ENCODE measurements at regions not wholly inside any gene's neighbourhood (a gene's known extent, or its start where the extent isn't known, plus 50 kb on each side); places are given as distances from the start of the nearest gene placed in this dataset.
A peak's percentile ranks its signal among the peaks of the same experiment; 100 is the strongest.
"Not testable (repeated sequence)": the region's sequence is repeated elsewhere in the genome, so short reads cannot be mapped to it uniquely, and the experiment has no call there.

GRCh38 chr1:29631836-29632805 lies 395.8 kb downstream of the PTPRU start:
- DNase-seq (ENCODE audit: low read depth) = no peak

DNA sequence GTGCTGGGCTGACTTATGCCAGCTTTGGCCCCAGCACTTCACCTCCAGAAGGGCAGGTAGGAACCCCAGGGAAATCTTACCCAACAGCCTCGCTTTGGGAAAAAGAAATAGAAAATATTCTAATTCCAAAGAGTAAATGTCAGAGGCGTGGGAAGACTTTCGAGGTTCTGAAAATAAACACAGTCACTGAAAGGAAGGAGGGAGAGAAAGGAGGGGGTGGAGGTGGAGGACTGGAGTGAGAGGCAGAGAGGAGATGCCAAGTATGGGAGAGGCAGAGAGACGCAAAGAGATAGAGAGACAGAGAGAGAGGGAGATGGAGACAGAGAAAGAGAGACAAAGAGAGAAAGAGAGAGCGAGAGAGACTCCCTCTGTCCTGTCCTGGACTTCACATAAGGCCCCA lies 395.0 kb downstream of the PTPRU start:
- DNase-seq (ENCODE audit: low read depth) = no peak

- DNase-seq (ENCODE audit: low read depth) = no peak
Observed at GRCh38 chr1:29630756-29631155, 394.4 kb downstream of the PTPRU start.

DNA sequence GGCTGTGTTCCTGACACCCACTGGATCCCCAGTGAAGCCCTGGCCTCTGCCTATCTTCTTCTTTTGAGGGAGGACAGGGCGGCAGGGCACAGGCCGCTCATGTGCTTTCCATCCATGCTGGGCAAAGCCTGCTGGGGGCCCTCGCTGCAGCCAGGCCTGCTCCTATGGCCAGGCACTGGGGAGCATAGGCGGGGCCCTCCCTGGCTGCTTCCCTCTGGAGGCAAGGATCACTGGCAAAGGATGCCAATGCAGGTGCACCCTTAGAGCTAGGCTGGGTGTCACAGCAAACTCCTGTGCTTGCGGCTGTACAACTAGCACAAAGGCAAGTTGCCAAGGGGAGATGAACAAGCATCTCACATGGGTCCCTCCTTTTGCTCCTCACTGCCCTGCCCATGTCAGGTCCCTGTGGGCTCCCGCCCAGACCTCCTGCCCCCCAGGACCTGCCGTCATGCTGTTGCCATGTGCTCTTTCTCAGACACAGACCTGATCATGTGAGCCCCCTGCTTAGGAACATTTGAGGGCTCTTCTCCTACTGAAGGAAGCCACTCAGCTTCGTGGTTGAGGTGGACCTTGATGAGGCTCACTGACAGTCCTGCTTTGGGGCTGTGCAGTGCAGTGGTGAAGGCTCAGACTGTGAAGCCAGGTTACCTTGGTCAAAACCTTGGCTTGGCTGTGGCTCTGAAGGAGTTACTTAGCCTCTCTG lies 393.6 kb downstream of the PTPRU start:
- DNase-seq (ENCODE audit: low read depth) = no peak

DNA sequence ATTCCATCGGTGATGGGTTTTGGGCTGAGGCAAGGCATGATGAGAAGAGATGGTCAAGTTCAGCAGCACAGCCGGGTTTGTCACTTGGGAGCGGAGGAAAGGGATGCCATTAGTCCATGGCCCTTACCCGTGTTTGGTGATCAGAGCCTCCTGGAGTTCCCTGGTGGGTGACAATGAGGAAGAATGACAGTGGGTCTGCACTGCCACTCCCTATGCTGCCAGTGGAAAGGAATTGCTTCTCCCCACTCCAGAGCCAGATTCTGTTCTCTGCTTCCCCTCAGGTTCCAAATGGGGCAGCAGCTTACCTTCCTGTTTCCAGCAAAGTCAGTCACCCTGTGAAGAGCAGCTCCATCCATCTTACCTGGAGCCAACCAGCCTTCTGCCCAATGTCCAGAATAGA lies 393.1 kb downstream of the PTPRU start:
- DNase-seq (ENCODE audit: low read depth) = no peak

DNA sequence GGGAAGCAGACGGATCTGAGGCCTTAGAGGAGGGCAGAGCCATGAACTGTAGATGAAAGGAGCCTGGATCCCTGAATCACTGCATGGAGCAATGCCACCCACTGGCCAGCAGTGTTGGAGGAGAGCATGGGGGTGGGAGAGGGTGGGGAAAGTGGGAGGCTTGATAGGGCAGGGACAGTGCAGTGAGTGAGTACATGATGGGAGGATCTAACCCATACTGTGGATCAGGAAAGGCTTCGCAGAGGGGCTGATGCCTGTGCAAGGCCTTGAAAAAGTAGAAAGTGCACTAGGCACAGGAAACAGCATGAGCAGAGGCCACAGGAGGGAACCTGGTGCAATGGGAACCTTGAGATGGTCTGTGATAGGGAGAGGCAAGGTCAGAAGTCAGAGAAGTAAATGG lies 391.9 kb downstream of the PTPRU start:
- DNase-seq (ENCODE audit: low read depth) = no peak

DNA sequence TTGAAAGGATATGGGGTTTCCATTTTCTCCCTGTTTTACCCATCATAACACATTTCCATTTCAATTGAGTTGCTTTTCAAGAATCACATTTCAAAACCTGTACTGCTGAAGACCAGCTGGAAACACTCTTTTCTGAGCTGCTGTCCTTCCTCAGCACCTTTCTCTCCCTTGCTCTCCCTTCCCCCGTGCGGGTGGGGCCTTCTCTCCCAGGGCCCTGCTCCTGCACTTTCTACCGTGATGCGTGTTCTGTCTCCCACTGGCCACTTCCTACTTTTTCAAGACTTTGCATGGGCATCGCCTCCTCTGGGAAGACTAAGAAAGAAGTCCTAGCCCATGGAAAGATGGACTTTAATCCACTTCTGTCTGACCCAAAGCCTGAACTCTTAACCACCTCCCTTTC lies 390.4 kb downstream of the PTPRU start:
- DNase-seq (ENCODE audit: low read depth) = no peak

DNA sequence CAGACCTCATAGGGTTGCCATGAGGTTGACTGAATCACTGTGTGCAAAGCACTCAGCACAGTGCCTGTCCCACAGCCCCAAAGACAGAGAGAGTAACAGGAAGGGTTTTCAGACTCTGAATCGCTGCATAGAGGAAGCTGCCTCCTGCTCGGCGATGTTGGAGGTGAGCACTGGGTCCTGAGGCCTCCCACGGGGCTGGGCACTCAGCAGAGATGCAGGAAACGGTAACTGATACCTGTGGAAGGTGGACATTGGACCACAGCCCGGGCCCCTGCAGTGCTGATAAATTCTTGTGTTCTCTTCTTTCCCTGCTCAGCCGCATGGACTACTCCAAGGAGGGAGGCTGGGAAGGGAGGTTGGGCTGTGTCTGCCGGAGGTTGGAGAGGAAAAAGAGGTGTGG lies 389.7 kb downstream of the PTPRU start:
- DNase-seq (ENCODE audit: low read depth) = no peak

DNA sequence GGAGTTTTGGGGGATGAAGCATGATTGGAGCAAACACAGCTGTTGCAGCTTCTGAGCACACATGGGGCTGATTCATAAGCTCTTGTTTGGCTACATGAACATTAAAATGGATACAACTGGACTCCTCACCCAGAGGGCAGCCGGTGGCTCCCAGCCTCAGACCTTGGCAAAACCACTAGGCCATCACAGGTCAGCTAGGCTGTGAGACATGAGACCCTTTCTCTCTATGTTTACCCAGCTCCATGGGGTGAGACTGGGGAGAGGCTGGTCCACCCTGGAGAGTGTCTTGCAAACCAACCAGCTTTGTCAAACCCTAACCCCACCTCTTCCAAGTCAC lies 388.7 kb downstream of the PTPRU start:
- peak; percentile 65 for DNase-seq (ENCODE audit: low read depth)

DNA sequence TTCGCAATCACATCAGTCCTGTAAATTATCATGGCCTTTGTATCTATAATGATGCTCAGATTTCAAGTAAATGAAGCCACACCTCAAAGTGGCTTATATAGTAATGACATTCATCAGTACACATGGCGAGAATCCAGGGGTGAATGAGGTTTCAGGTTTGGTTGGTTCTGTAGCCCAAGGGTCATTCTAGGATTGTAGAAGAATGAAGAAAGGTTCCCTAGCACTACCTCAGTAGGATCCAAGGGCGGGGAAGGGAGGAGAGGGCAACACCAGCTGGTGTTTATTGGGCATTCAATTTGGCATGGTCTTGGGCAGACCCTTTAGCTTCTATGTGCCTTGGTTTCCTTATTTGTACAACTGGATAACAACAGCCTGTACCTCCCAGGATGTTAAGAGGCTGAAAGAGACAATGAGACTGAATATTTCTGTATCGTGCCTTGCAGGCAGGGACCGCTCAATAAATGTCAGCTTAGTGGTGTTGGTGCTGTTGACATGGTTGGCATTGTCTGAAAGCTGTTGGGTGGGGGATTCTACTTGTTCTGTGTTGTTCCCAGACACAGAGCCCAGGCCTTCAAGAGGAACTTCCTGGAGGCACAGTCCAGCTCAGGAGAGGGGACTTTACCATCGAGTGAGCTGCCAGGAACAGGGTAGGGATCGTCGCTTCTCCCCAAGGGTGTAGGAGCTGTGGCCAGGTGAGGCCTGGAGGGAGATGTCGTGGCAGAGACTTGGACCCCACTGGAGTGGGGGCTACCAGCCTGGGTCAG lies 388.2 kb downstream of the PTPRU start:
- no peak for DNase-seq (ENCODE audit: low read depth)

GRCh38 chr1:29623501-29623900 lies 387.2 kb downstream of the PTPRU start:
- no peak for DNase-seq (ENCODE audit: low read depth)

DNA sequence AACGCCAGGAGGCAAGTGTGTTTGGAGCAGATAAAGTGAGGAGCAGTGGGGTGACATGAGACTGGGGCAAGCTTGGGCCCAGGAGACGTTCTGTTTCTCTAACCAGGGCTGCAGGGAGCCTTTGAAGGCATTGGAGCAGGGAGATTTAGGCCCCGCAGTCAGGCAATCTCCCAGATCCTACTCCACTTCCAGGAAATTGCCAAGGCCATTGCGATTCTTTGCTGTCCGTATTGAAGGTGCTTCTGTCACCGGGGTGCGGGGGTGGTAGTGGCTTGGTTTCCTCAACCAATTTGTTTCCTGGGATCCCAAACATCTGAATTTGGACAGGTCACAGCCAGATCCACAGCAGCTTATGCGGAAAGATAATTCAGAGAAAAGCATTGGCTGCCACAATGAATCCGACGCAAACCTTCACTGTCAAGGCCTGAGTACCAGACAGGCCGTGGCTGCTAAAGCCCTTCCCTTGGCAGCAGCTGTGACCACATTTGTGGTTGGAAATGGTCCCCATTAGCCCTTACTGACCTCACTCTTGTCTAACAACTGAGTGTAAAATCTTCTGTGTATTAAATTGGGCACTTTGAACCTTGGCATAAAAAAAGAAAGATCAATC lies 385.6 kb downstream of the PTPRU start:
- peak; percentile 87 for DNase-seq (ENCODE audit: low read depth)

DNA sequence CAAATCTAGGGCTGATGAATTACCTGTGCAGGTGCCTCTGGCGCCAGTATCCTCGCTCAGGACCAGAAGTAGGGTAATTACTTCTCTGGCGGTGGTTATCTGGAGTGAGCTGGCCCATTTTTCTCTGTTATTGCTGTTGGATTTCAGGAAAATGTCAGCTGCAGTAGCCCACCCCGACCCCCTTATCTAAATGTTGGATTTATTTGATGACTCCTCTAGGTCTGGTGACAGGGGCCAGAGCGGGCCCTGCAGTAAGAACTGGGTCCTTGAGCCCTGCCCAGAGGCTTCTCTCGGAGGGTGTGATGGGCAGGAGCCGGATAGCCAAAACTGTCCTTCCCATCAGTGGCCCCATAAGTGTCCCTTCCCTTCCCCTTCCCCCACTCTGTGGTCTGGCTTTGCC lies 384.3 kb downstream of the PTPRU start:
- DNase-seq (ENCODE audit: low read depth) = no peak

DNA sequence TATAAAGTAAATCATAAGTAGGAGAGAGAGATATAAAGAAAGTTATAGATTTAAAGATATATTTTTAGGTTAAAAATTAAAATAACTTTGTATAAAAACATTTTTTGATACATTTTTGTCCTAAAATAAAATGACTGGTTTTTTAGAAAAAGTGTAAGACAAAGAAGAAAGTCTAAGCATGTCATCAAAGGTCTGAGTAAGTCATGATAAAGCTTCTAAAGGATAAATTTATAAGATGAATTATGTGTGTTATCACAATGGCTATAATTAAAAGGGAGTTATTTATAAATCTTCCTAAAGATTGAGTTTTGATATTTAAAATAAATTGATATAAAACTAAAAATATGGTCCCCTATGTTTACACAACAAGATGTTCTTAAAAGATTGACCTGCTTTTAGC lies 370.9 kb downstream of the PTPRU start:
- no peak for DNase-seq (ENCODE audit: low read depth)

DNA sequence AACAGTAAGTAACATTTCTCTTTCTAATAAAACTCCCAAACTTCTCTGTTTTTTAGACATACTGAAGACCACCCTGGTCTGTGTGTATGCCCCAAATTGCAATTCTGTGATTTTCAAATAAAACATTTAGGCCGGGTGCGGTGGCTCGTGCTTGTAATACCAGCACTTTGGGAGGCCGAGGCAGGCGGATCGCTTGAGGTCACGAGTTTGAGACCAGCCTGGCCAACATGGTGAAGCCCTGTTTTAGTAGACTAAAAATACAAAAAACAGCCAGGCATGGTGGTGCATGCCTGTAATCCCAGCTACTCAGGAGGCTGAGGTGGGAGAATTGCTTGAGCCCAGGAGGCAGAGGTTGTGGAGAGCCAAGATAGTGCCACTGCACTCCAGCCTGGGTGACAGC lies 368.5 kb downstream of the PTPRU start:
- not testable (repeated sequence) for DNase-seq (ENCODE audit: low read depth)

- no peak for DNase-seq (ENCODE audit: low read depth)
Observed at GRCh38 chr1:29603622-29604021, 367.3 kb downstream of the PTPRU start.

DNA sequence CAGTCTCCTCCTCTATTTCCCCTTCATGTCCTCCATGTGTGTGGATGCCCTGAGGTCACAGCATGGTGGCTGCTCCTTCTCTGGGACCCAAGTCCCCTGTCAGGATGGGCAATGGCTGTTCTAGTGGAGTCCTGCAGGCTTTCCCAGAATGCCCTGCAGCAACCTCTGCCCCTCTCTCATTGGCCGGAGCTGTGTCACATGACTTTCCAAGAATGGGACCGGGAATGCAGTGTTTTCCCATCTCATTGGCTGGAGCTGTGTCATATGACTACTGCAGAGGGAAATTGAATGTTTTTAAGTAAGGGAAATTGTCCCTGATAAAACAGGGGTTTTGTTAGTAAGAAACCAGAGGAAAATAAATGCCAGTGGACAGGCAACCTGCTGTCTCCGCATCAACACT lies 365.9 kb downstream of the PTPRU start:
- no peak for DNase-seq (ENCODE audit: low read depth)

GRCh38 chr1:29601021-29601420 lies 364.7 kb downstream of the PTPRU start:
- DNase-seq (ENCODE audit: low read depth) = no peak

GRCh38 chr1:29599826-29600225 lies 363.5 kb downstream of the PTPRU start:
- no peak for DNase-seq (ENCODE audit: low read depth)

- DNase-seq (ENCODE audit: low read depth) = no peak
Observed at GRCh38 chr1:29599071-29599470, 362.7 kb downstream of the PTPRU start.

DNA sequence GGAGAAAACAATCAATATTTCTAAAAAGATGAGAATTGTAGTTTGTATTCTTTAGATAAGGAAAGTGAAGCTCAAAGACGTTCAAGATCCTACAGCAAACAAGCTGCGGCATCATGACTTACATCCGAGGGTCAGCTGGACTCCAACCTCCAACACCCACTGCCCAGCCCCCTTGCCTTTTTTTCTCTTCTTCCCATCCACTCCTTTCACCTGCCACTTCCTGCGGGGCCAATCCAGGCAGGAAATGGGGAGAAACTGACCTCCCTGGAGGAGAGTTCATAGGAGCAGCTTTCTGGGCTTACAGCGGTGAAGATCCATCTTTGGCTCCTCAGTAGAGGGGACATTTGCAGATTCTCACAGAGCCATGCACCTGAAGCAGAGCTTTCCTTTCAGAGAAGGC lies 361.5 kb downstream of the PTPRU start:
- DNase-seq (ENCODE audit: low read depth) = no peak
